Astrocyte of the spinal cord (primary cell): ENCODE measurements at regions not wholly inside any gene's neighbourhood (a gene's known extent, or its start where the extent isn't known, plus 50 kb on each side); places are given as distances from the start of the nearest gene placed in this dataset.

Experiments
- DNase-seq: peaks from one replicate; pipeline ENCODE4 v3.0.0; 2011; ENCODE audit warnings: low read depth, low spot score
- H3K4me3 ChIP-seq: 2 replicates; pipeline ENCODE4 v1.5.1; 2011; ENCODE audit warnings: low read depth, mild to moderate bottlenecking, low read length, moderate library complexity
- CTCF ChIP-seq: IDR thresholded peaks from 2 replicates; pipeline ENCODE4 v1.5.1; 2012; ENCODE audit warnings: low read depth, mild to moderate bottlenecking, low read length, inconsistent platforms
- in situ Hi-C: cut with HindIII; loops from 2 replicates; pipeline ENCODE4 v1.10.0; 2017; ENCODE audit warnings: low sequenced_read_pairs

DNA sequence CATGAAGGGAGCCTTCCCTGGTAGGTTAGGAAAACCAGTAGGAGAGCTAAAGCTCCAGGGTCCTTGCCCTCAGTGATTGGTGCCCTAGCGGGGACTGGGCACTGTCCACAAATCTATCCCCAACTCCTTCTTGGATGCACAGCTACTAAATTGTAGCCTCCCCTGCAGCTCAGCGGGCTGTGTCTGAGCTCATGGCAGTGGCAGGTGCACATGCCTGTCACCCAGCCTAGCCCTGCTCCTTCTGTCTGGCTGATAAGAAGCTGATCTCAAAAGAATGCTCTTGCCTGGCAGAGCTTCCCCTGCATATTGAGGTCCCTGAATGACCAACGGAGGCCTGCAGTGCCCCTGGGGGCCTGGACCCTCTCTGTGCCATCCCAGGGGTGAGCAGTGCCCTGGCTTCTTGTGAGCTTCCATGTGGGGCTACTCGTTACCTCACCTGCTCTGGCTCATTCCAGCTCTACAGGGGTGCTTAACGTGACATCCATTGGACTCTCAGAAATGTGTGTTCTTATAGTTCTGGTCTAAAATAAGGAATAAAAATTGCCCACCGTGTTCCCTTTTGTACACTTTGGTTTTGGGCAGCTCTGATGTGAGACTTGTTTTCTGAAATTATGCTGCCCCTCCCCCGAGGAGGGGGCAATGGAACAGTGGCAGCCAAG lies 59.8 kb upstream of the ANTXRL start:
- no peak overlapping the region for H3K4me3 ChIP-seq
- in situ Hi-C loops = no loop called here
- no peak for TF ChIP-seq CTCF
- DNase-seq = no peak

DNA sequence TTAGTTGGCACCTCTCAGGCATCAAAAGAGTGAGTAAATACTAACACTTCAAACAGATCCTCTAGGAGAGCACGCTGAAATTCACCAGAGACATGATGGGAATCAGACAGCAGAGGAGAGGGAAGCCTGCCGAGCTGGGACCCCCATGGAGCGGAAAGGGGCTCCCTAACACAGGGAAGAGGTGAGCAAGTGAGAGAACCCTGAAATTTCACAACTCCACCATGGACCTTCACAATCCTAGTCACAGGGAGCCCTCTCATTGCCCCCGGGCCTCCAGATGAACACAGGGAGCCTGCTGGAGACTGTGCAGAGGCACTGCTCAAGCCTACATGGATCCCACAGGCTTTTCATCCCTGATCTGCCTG lies 59.2 kb upstream of the ANTXRL start:
- no peak for TF ChIP-seq CTCF
- in situ Hi-C loops = no loop called here
- H3K4me3 ChIP-seq = no peak overlapping the region
- no peak for DNase-seq

DNA sequence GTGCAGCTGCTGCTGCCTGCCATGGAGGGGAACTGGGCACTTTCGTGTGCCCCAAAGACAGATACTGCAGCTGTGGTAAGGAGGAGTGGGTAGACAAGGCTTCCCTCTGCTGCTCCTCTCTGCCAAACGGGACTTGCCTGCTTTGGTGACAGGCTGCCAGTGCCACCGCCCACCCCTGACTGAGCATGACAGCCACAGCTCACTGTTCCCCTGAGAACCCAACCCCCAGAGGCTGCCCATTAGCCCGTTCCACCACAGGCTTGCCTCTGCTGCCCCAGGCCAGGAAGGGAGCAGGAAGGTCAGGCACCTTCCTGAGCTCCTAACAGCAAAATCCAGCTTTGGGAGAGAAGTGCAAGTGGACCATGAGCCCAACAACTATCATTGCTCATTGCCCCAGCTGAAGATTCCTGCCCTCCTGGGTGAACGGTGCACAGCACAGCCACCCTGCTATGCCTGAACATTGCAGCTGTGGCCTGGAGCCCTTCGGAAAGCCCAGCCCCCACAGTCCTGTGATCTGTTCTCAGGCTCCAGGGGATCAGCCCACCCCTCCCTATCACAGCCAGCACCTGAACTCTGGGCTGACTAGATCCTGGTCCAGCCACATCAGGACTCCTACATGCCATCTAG lies 58.7 kb upstream of the ANTXRL start:
- in situ Hi-C loops = no loop called here
- no peak overlapping the region for H3K4me3 ChIP-seq
- no peak for DNase-seq
- TF ChIP-seq CTCF = no peak

- no peak overlapping the region for H3K4me3 ChIP-seq
- TF ChIP-seq CTCF = peak; percentile 89
- DNase-seq = peak; percentile 63
- in situ Hi-C loops = no loop called here
Measured at GRCh38 chr10:46228563-46229071, 58.2 kb upstream of the ANTXRL start.

- TF ChIP-seq CTCF = peak; percentile 77
- no peak for DNase-seq
- in situ Hi-C loops = no loop called here
- H3K4me3 ChIP-seq = no peak overlapping the region
Measured at GRCh38 chr10:46229144-46229563, 57.6 kb upstream of the ANTXRL start.

DNA sequence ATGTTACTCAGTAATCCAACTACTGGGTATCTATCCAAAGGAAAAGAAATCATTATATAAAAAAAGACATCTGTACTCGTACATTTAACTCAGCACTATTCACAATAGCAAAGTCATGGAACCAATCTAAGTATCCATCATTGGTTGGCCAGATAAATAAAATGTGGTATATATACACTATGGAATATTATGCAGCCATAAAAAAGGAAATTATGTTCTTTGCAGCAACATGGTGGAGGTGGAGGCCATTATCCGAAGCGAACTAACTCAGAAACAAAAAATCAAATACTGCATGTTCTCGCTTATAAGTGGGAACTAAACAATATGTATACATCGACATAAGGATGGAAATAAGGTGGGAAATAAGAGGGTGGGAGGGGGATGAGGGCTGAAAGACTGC lies 56.2 kb upstream of the ANTXRL start:
- no peak for TF ChIP-seq CTCF
- no peak overlapping the region for H3K4me3 ChIP-seq
- in situ Hi-C loops = no loop called here
- DNase-seq = no peak
